ENCODE measurements at regions not wholly inside any gene's neighbourhood (a gene's known extent, or its start where the extent isn't known, plus 50 kb on each side); places are given as distances from the start of the nearest gene placed in this dataset.
"Not testable (repeated sequence)": the region's sequence is repeated elsewhere in the genome, so short reads cannot be mapped to it uniquely, and the experiment has no call there.

DNA sequence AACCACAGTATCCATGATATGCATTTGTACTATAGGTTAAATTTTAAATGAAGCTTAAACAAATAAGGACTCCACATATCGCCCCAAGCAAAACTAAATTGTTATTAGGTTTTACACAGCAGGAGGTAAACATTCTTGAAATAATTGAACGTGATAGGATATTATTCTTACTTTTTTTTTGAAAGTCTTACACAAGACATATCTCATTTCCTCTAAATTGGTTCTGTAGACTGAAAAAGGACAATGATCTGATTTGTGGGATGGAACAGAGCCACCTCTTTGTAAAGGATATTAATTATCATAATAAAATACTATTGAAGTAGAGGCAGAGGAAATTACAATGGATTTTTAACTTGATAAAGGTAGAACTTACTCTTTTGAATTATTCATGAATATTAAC lies 155.1 kb upstream of the SEMA3D start:
- TF ChIP-seq, protein P1, sequence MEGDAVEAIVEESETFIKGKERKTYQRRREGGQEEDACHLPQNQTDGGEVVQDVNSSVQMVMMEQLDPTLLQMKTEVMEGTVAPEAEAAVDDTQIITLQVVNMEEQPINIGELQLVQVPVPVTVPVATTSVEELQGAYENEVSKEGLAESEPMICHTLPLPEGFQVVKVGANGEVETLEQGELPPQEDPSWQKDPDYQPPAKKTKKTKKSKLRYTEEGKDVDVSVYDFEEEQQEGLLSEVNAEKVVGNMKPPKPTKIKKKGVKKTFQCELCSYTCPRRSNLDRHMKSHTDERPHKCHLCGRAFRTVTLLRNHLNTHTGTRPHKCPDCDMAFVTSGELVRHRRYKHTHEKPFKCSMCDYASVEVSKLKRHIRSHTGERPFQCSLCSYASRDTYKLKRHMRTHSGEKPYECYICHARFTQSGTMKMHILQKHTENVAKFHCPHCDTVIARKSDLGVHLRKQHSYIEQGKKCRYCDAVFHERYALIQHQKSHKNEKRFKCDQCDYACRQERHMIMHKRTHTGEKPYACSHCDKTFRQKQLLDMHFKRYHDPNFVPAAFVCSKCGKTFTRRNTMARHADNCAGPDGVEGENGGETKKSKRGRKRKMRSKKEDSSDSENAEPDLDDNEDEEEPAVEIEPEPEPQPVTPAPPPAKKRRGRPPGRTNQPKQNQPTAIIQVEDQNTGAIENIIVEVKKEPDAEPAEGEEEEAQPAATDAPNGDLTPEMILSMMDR (conservative IDR thresholded peaks at IDR 0.05), result no peak
- no peak overlapping the region for H3K4me3 Mint-ChIP-seq
- no peaks in the 10 kb centered on the region for H3K36me3 Mint-ChIP-seq (ENCODE audit: low read depth)
- H3K4me1 Mint-ChIP-seq, result no peaks in the 10 kb centered on the region
- no peaks in the 10 kb centered on the region for H3K27me3 Mint-ChIP-seq (ENCODE audit: low read depth)
- DNase-seq (ENCODE audit: low read depth, low spot score), result no peak
- no peaks in the 10 kb centered on the region for H3K9me3 Mint-ChIP-seq
- no peak overlapping the region for H3K27ac Mint-ChIP-seq (ENCODE audit: unreplicated experiment)

DNA sequence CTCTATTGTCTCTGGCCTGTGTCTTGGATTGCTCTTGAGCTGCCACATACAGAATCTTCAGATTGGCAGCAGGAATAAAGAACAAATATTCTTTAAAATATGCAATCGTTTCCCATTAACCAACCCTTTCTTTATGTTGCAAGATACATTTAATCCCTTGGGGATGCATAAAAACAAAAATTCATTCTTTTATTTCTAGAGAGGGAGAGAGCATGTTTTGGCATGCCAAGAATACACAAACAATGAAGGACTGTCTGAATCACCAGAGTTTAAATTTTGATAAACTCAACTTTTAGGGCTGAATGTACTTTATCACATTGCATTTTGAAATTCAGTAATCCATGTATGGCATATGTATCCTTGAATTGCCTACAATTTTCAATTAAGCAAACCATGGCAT lies 154.3 kb upstream of the SEMA3D start:
- DNase-seq (ENCODE audit: low read depth, low spot score), result no peak
- Mint-ChIP-seq H3K4me3 (no peak overlapping the region), H3K36me3 (ENCODE audit: low read depth) (no peaks in the 10 kb centered on the region), H3K9me3 (no peaks in the 10 kb centered on the region), H3K4me1 (no peaks in the 10 kb centered on the region), H3K27ac (ENCODE audit: unreplicated experiment) (no peak overlapping the region), H3K27me3 (ENCODE audit: low read depth) (no peaks in the 10 kb centered on the region)
- TF ChIP-seq, protein P1 (conservative IDR thresholded peaks at IDR 0.05), result no peak

DNA sequence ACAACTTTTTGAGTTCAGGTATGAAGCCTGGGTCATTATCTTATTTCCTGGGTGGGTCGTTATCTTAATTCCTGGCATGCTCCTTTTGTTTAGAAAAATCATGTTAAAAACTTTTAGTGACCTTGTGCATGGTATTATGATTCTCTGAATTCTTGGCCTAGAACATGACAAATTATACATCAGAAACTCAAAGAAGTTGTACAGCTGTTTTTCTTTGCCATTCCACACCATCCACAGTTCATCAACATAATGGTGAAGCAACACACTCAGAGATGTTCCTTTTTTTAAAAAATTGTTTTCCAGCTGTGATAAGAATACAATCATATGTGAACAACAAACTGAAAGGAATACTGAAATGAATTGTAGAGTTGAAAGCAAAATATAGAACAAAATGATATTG lies 149.2 kb upstream of the SEMA3D start:
- Mint-ChIP-seq H3K9me3 (no peaks in the 10 kb centered on the region), H3K4me3 (no peak overlapping the region), H3K27me3 (ENCODE audit: low read depth) (no peaks in the 10 kb centered on the region), H3K27ac (ENCODE audit: unreplicated experiment) (no peak overlapping the region), H3K4me1 (no peaks in the 10 kb centered on the region), H3K36me3 (ENCODE audit: low read depth) (peaks cover 3% of the 10 kb centered on the region)
- TF ChIP-seq, protein P1 (conservative IDR thresholded peaks at IDR 0.05), result no peak
- DNase-seq (ENCODE audit: low read depth, low spot score), result no peak

DNA sequence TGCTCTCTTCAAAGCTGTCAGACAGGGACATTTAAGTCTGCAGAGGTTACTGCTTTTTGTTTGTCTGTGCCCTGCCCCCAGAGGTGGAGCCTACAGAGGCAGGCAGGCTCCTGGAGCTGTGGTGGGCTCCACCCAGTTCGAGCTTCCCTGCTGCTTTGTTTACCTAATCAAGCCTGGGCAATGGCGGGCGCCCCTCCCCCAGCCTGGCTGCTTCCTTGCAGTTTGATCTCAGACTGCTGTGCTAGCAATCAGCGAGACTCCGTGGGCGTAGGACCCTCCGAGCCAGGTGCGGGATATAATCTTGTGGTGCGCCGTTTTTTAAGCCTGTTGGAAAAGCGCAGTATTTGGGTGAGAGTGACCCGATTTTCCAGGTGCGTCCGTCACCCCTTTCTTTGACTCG lies 148.3 kb upstream of the SEMA3D start:
- H3K9me3 Mint-ChIP-seq, H3K4me1 Mint-ChIP-seq: not testable (repeated sequence)

DNA sequence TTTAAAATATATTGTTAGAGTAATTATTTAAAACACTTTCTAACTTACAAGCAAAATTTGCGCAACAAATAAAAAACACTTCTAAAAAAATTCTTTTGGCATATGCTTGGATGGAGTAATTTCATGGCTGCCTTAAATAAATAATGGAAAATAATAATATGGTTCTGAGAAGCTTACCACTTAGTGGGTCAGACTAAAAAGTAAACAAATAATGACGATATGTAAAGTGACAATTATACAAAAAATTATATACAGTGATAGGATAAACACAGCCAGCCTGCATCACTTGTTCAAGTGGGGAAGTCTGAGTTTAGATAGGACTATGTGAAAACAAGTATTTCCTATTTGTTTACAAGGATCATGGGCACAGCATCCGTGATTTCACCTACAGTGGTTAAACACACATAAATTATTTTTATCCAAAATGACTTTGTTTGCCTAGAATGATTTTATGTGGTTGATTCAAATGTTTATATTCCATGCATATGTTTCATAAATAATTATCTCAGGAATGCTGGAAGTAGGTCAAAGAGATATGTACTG lies 141.7 kb upstream of the SEMA3D start:
- DNase-seq (ENCODE audit: low read depth, low spot score), result no peak
- Mint-ChIP-seq H3K4me1 (no peaks in the 10 kb centered on the region), H3K27me3 (ENCODE audit: low read depth) (no peaks in the 10 kb centered on the region), H3K9me3 (no peaks in the 10 kb centered on the region), H3K27ac (ENCODE audit: unreplicated experiment) (no peak overlapping the region), H3K36me3 (ENCODE audit: low read depth) (no peaks in the 10 kb centered on the region), H3K4me3 (no peak overlapping the region)
- TF ChIP-seq, protein P1 (conservative IDR thresholded peaks at IDR 0.05), result no peak

More for the DNA sequence above, 148.3 kb upstream of the SEMA3D start:
- not testable (repeated sequence) for H3K36me3 Mint-ChIP-seq (ENCODE audit: low read depth); H3K27ac Mint-ChIP-seq (ENCODE audit: unreplicated experiment); H3K4me3 Mint-ChIP-seq; DNase-seq (ENCODE audit: low read depth, low spot score); H3K27me3 Mint-ChIP-seq (ENCODE audit: low read depth)

DNA sequence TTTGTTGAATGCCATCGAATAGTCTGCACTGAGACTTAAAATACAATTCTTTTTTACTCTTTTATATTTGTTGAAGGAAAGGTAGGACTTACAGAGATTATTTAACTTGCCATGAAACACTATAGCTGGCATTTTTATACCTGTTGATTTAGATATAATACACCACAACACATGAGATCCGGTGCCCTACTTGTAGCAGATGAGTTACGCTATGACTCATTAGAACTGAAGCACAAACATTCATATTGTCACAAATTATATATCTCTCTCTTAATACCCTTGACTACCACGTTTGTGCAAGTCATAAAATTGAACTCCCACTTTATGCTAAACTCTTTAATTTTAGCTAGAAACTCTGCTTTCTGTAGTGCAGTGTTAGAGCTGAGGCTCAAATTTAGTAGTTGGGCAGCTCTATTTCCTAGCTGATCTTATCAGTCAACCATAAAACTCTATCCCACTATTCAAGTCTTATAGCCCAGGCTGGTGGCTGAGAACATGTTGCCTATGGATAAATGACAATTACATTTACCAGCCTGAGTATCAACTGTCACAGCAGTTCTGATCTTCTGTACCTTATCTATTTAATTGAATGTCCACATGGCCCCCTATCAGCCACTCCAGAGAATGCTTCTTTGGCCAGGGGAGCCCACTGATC lies 137.4 kb upstream of the SEMA3D start:
- no peak for DNase-seq (ENCODE audit: low read depth, low spot score)
- TF ChIP-seq, protein P1 (conservative IDR thresholded peaks at IDR 0.05), result no peak
- Mint-ChIP-seq H3K27me3 (ENCODE audit: low read depth) (no peaks in the 10 kb centered on the region), H3K36me3 (ENCODE audit: low read depth) (no peaks in the 10 kb centered on the region), H3K27ac (ENCODE audit: unreplicated experiment) (no peak overlapping the region), H3K4me1 (no peaks in the 10 kb centered on the region), H3K9me3 (peaks cover 3% of the 10 kb centered on the region), H3K4me3 (no peak overlapping the region)

All from neural crest cell (in vitro differentiated cells).